ENCODE measurements at regions not wholly inside any gene's neighbourhood (a gene's known extent, or its start where the extent isn't known, plus 50 kb on each side); places are given as distances from the start of the nearest gene placed in this dataset.

DNA sequence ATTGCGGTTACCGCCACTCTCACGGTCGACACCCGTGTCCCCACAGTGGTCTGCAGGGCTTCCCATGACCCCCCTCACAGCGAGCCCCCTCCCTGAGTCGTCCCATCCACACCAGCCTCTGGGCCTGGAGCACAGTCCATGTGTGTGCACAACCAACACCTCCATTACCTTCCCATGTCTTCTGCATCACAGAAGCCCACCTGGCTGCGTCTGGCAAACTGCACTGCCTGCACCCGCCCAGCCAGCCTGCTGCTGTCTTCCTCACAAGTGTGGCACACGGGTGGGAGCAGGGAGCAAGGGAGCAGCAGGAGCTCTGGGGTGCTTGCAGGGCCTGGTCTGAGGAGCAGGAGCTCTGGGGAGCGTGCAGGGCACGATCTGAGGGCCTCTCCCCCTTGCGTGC, 415.3 kb upstream of the IRX4 start:
- no peak overlapping the region for H3K4me3 ChIP-seq (ENCODE audit: insufficient read depth, low read length, poor library complexity, severe bottlenecking)
- TF ChIP-seq, protein P1, sequence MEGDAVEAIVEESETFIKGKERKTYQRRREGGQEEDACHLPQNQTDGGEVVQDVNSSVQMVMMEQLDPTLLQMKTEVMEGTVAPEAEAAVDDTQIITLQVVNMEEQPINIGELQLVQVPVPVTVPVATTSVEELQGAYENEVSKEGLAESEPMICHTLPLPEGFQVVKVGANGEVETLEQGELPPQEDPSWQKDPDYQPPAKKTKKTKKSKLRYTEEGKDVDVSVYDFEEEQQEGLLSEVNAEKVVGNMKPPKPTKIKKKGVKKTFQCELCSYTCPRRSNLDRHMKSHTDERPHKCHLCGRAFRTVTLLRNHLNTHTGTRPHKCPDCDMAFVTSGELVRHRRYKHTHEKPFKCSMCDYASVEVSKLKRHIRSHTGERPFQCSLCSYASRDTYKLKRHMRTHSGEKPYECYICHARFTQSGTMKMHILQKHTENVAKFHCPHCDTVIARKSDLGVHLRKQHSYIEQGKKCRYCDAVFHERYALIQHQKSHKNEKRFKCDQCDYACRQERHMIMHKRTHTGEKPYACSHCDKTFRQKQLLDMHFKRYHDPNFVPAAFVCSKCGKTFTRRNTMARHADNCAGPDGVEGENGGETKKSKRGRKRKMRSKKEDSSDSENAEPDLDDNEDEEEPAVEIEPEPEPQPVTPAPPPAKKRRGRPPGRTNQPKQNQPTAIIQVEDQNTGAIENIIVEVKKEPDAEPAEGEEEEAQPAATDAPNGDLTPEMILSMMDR (IDR thresholded peaks at IDR 0.05; ENCODE audit: insufficient read depth, low read length, poor library complexity, severe bottlenecking), result no peak
- H3K9me3 ChIP-seq (ENCODE audit: insufficient read depth, low read length), result no peaks in the 10 kb centered on the region
- no peak overlapping the region for H2AFZ ChIP-seq (ENCODE audit: low read depth, low read length, severe bottlenecking)
- no peaks in the 10 kb centered on the region for H3F3A ChIP-seq (ENCODE audit: insufficient read depth)
- no peak overlapping the region for H3K27ac ChIP-seq (ENCODE audit: low read depth, low read length)
- H3K9ac ChIP-seq (ENCODE audit: low read length), result no peak overlapping the region
- no peaks in the 10 kb centered on the region for H3K9me2 ChIP-seq (replicated peaks; ENCODE audit: insufficient read depth, low read length)
- H3K4me2 ChIP-seq (ENCODE audit: low read depth, low read length, poor library complexity, severe bottlenecking), result no peak overlapping the region
- H3K36me3 ChIP-seq (ENCODE audit: low read length), result no peaks in the 10 kb centered on the region
- no peaks in the 10 kb centered on the region for H3K27me3 ChIP-seq (ENCODE audit: low read length)
- H3K79me2 ChIP-seq (ENCODE audit: insufficient read depth, low read length), result no peaks in the 10 kb centered on the region
- no peaks in the 10 kb centered on the region for H4K20me1 ChIP-seq (ENCODE audit: low read depth, low read length)

DNA sequence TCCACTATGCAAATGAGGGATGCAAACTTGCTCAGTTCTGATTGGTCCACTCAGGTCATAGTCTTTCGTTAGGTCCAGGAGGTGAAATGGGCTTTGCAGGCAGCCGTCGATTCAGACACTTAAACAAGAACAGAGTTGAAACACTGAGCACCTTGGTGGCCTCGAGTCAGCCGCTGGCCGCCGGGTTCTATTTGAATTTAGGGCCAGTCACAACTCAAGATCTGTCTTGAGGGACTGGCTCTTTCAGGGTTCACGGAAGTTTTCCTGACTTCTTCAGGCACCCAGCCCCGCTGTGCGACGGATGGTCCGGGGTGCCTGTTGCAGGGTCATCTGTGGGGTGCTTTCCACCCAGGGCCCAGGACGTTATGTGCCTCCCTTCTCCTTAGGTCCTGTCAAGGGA, 412.8 kb upstream of the IRX4 start:
- H3K9me3 ChIP-seq (ENCODE audit: insufficient read depth, low read length), result no peaks in the 10 kb centered on the region
- H3K27ac ChIP-seq (ENCODE audit: low read depth, low read length), result no peak overlapping the region
- no peak overlapping the region for H3K9ac ChIP-seq (ENCODE audit: low read length)
- TF ChIP-seq, protein P1 (IDR thresholded peaks at IDR 0.05; ENCODE audit: insufficient read depth, low read length, poor library complexity, severe bottlenecking), result no peak
- no peak for TF ChIP-seq EZH2phosphoT487 (conservative IDR thresholded peaks at IDR 0.05; ENCODE audit: low read length)
- H4K20me1 ChIP-seq (ENCODE audit: low read depth, low read length), result no peaks in the 10 kb centered on the region
- no peaks in the 10 kb centered on the region for H3F3A ChIP-seq (ENCODE audit: insufficient read depth)
- H3K4me2 ChIP-seq (ENCODE audit: low read depth, low read length, poor library complexity, severe bottlenecking), result no peak overlapping the region
- no peak overlapping the region for H3K4me3 ChIP-seq (ENCODE audit: insufficient read depth, low read length, poor library complexity, severe bottlenecking)
- no peaks in the 10 kb centered on the region for H3K36me3 ChIP-seq (ENCODE audit: low read length)
- H2AFZ ChIP-seq (ENCODE audit: low read depth, low read length, severe bottlenecking), result no peak overlapping the region
- no peaks in the 10 kb centered on the region for H3K27me3 ChIP-seq (ENCODE audit: low read length)
- no peaks in the 10 kb centered on the region for H3K79me2 ChIP-seq (ENCODE audit: insufficient read depth, low read length)
- H3K9me2 ChIP-seq (replicated peaks; ENCODE audit: insufficient read depth, low read length), result no peaks in the 10 kb centered on the region

DNA sequence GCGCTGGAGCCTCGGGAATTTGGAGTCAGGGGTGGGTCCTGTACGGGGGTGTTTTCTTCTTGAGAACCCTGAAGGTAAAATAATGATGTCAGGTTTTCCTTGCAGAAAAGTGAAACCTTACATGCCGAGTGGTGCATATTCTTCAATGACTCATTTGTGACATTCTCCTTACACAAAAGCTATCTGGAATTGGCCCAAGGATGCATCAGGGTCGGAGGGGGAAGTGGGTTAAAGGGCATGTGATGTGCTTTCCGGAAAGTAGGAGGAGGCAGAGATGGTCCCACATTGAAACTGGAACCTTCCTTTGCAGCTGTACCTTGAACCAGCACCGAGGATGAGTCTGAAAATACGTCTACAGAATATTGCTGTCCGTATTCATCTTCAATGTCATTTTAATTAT, 411.2 kb upstream of the IRX4 start:
- no peaks in the 10 kb centered on the region for H3K9me2 ChIP-seq (replicated peaks; ENCODE audit: insufficient read depth, low read length)
- no peaks in the 10 kb centered on the region for H3F3A ChIP-seq (ENCODE audit: insufficient read depth)
- H3K27me3 ChIP-seq (ENCODE audit: low read length), result no peaks in the 10 kb centered on the region

More for the DNA sequence above, 411.2 kb upstream of the IRX4 start:
- no peak overlapping the region for H2AFZ ChIP-seq (ENCODE audit: low read depth, low read length, severe bottlenecking)
- TF ChIP-seq, protein P1 (IDR thresholded peaks at IDR 0.05; ENCODE audit: insufficient read depth, low read length, poor library complexity, severe bottlenecking), result no peak
- TF ChIP-seq EZH2phosphoT487 (conservative IDR thresholded peaks at IDR 0.05; ENCODE audit: low read length), result no peak
- no peak overlapping the region for H3K27ac ChIP-seq (ENCODE audit: low read depth, low read length)
- no peak overlapping the region for H3K9ac ChIP-seq (ENCODE audit: low read length)
- no peaks in the 10 kb centered on the region for H3K79me2 ChIP-seq (ENCODE audit: insufficient read depth, low read length)
- H3K4me3 ChIP-seq (ENCODE audit: insufficient read depth, low read length, poor library complexity, severe bottlenecking), result no peak overlapping the region
- no peak overlapping the region for H3K4me2 ChIP-seq (ENCODE audit: low read depth, low read length, poor library complexity, severe bottlenecking)
- no peaks in the 10 kb centered on the region for H3K9me3 ChIP-seq (ENCODE audit: insufficient read depth, low read length)
- no peaks in the 10 kb centered on the region for H4K20me1 ChIP-seq (ENCODE audit: low read depth, low read length)
- H3K36me3 ChIP-seq (ENCODE audit: low read length), result no peaks in the 10 kb centered on the region
